Keratinocyte (primary cell): ENCODE measurements at regions not wholly inside any gene's neighbourhood (a gene's known extent, or its start where the extent isn't known, plus 50 kb on each side); places are given as distances from the start of the nearest gene placed in this dataset.

Source experiments
- DNase-seq: peaks from one replicate; pipeline ENCODE4 v3.0.0-alpha.2; 2011; ENCODE audit warnings: low read depth, missing footprints, low spot score
- FAIRE-seq: peaks from 2 replicates; lab custom pipeline; 2011; peaks lifted over from hg19 to GRCh38; lab: Jason Lieb, UNC
- H2AFZ ChIP-seq: 2 replicates; pipeline ENCODE4 v1.6.0; 2012; ENCODE audit warnings: low read length, control low read depth, inconsistent platforms; ENCODE audit not compliant: control insufficient read depth
- H3K27ac ChIP-seq: 2 replicates; pipeline ENCODE4 v1.5.1; 2011; ENCODE audit warnings: low read length; ENCODE audit not compliant: control insufficient read depth, insufficient read depth
- H3K27me3 ChIP-seq: 3 replicates; pipeline ENCODE4 v1.6.0; 2011; ENCODE audit warnings: low read length; ENCODE audit not compliant: control insufficient read depth, insufficient read depth; ENCODE audit errors: extremely low read depth
- H3K36me3 ChIP-seq, 2 experiments: 2 replicates in 1 of 2; 3 replicates in 1 of 2; pipeline ENCODE4 v1.5.1; 2011; ENCODE audit warnings: low read length in 2 of 2, mild to moderate bottlenecking in 1 of 2; ENCODE audit not compliant: control insufficient read depth in 2 of 2, insufficient read depth in 2 of 2; ENCODE audit errors: extremely low read depth in 1 of 2
- H3K4me1 ChIP-seq: 3 replicates; pipeline ENCODE4 v1.5.1; 2011; ENCODE audit warnings: low read length; ENCODE audit not compliant: control insufficient read depth, insufficient read depth; ENCODE audit errors: extremely low read depth
- H3K4me2 ChIP-seq: 3 replicates; pipeline ENCODE4 v1.6.0; 2011; ENCODE audit warnings: low read depth, low read length; ENCODE audit not compliant: control insufficient read depth, insufficient read depth; ENCODE audit errors: extremely low read depth
- H3K4me3 ChIP-seq, 3 experiments: fragments of 200-600 bp in 1 of 3; sonication (generic) in 1 of 3; 2 replicates in 2 of 3; 3 replicates in 1 of 3; pipeline ENCODE4 v1.5.1; 2011 to 2016; ENCODE audit warnings: low read length in 3 of 3, mild to moderate bottlenecking in 3 of 3, control low read depth in 2 of 3, inconsistent platforms in 1 of 3, low read depth in 1 of 3, mixed read lengths in 1 of 3, mixed run types in 1 of 3, moderate library complexity in 1 of 3; ENCODE audit not compliant: control insufficient read depth in 2 of 3, insufficient read depth in 2 of 3; ENCODE audit errors: extremely low read depth in 1 of 3
- H3K79me2 ChIP-seq: 2 replicates; pipeline ENCODE4 v1.6.0; 2012; ENCODE audit warnings: low read length; ENCODE audit not compliant: control insufficient read depth, insufficient read depth
- H3K9ac ChIP-seq: 3 replicates; pipeline ENCODE4 v1.6.0; 2011; ENCODE audit warnings: low read length; ENCODE audit not compliant: control insufficient read depth, insufficient read depth; ENCODE audit errors: extremely low read depth
- H3K9me1 ChIP-seq: 3 replicates; pipeline ENCODE4 v1.6.0; 2011; ENCODE audit warnings: low read length; ENCODE audit not compliant: control insufficient read depth, insufficient read depth; ENCODE audit errors: extremely low read depth
- H3K9me3 ChIP-seq: 2 replicates; pipeline ENCODE4 v1.5.1; 2012; ENCODE audit warnings: low read depth, low read length; ENCODE audit not compliant: control insufficient read depth
- H4K20me1 ChIP-seq: 3 replicates; pipeline ENCODE4 v1.6.0; 2011; ENCODE audit warnings: low read length; ENCODE audit not compliant: control insufficient read depth, insufficient read depth; ENCODE audit errors: extremely low read depth
- EZH2 ChIP-seq: IDR thresholded peaks from one replicate; pipeline ENCODE4 v1.6.1; 2012; ENCODE audit warnings: inconsistent platforms, mild to moderate bottlenecking, low read length, moderate library complexity
- dilution Hi-C: fragments of 300-500 bp; cut with MboI; formaldehyde crosslinking; loops from one replicate; pipeline ENCODE4 v1.7.0; 2020; ENCODE audit warnings: low sequenced_read_pairs; ENCODE audit not compliant: extremely low pct_ligation_motif_present
- TF ChIP-seq, protein P1 (sequence below), 3 experiments: IDR thresholded peaks in 1 of 3; conservative IDR thresholded peaks in 1 of 3; optimal IDR thresholded peaks in 1 of 3; 2 replicates in 2 of 3; 3 replicates in 1 of 3; pipeline versions ENCODE3 to v1.5.1; 2011; ENCODE audit warnings: low read length in 3 of 3, mild to moderate bottlenecking in 3 of 3, moderate library complexity in 2 of 3, control low read depth in 1 of 3, inconsistent platforms in 1 of 3; ENCODE audit not compliant: insufficient read depth in 2 of 3; ENCODE audit errors: extremely low read depth in 1 of 3

DNA sequence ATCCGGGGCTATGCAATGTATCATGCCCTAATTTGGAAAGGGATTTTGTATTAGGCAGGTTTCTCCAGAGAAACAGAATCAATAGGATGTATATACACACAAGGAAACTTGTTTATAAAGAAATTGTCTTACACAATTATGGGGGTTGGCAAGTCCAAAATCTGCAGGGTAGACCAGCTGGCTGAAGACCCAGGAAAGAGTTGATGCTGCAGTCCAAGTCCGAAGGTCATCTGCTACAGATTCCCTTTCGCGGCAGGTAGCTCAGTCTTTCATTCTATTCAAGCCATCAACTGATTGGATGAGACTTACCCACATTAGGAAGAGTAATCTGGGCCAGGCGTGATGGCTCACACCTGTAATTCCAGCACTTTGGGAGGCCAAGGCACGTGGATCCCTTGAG is 54.6 kb upstream of the CXADR start:
- no peaks in the 10 kb centered on the region for H3K9me1 ChIP-seq
- DNase-seq (no peak), FAIRE-seq (no peak)
- no peak overlapping the region for H3K9ac ChIP-seq
- H3K9me3 ChIP-seq, result no peaks in the 10 kb centered on the region
- no peak overlapping the region for H2AFZ ChIP-seq
- peaks cover 3% of the 10 kb centered on the region for H4K20me1 ChIP-seq
- H3K4me2 ChIP-seq, result no peak overlapping the region
- H3K36me3 ChIP-seq, result no peaks in the 10 kb centered on the region
- H3K27ac ChIP-seq, result no peak overlapping the region
- H3K79me2 ChIP-seq, result no peaks in the 10 kb centered on the region
- no peak overlapping the region for H3K4me3 ChIP-seq
- peaks cover 20% of the 10 kb centered on the region for H3K4me1 ChIP-seq
- dilution Hi-C loops, result no loop called here
- TF ChIP-seq, protein P1, sequence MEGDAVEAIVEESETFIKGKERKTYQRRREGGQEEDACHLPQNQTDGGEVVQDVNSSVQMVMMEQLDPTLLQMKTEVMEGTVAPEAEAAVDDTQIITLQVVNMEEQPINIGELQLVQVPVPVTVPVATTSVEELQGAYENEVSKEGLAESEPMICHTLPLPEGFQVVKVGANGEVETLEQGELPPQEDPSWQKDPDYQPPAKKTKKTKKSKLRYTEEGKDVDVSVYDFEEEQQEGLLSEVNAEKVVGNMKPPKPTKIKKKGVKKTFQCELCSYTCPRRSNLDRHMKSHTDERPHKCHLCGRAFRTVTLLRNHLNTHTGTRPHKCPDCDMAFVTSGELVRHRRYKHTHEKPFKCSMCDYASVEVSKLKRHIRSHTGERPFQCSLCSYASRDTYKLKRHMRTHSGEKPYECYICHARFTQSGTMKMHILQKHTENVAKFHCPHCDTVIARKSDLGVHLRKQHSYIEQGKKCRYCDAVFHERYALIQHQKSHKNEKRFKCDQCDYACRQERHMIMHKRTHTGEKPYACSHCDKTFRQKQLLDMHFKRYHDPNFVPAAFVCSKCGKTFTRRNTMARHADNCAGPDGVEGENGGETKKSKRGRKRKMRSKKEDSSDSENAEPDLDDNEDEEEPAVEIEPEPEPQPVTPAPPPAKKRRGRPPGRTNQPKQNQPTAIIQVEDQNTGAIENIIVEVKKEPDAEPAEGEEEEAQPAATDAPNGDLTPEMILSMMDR (optimal IDR thresholded peaks at IDR 0.05 in 1 of 3, IDR thresholded peaks at IDR 0.05 in 1 of 3, conservative IDR thresholded peaks at IDR 0.05 in 1 of 3; ENCODE audit: extremely low read depth in 1 of 3, insufficient read depth in 2 of 3, low read length in 3 of 3), result no peak
- TF ChIP-seq EZH2, result no peak
- H3K27me3 ChIP-seq, result no peaks in the 10 kb centered on the region

- Histone ChIP-seq H3K9ac (no peak overlapping the region), H3K27ac (no peak overlapping the region), H2AFZ (no peak overlapping the region), H3K4me3 (no peak overlapping the region), H3K4me1 (peaks cover 21% of the 10 kb centered on the region), H3K9me3 (no peaks in the 10 kb centered on the region), H4K20me1 (peaks cover 3% of the 10 kb centered on the region), H3K36me3 (no peaks in the 10 kb centered on the region), H3K27me3 (no peaks in the 10 kb centered on the region), H3K79me2 (no peaks in the 10 kb centered on the region), H3K9me1 (no peaks in the 10 kb centered on the region), H3K4me2 (no peak overlapping the region)
- DNase-seq, result no peak
- TF ChIP-seq, protein P1 (optimal IDR thresholded peaks at IDR 0.05 in 1 of 3, IDR thresholded peaks at IDR 0.05 in 1 of 3, conservative IDR thresholded peaks at IDR 0.05 in 1 of 3; ENCODE audit: extremely low read depth in 1 of 3, insufficient read depth in 2 of 3, low read length in 3 of 3), result no peak
- TF ChIP-seq EZH2, result no peak
- no peak for FAIRE-seq
- dilution Hi-C loops, result no loop called here
These were observed 52.7 kb upstream of the CXADR start for GRCh38 chr21:17460094-17460493.
